ENCODE measurements at regions not wholly inside any gene's neighbourhood (a gene's known extent, or its start where the extent isn't known, plus 50 kb on each side); places are given as distances from the start of the nearest gene placed in this dataset.

GRCh38 chr11:26011474-26011873, 320.5 kb upstream of the ANO3 start:
- H3F3A ChIP-seq (ENCODE audit: insufficient read depth, low read length), result no peaks in the 10 kb centered on the region
- H4K20me1 ChIP-seq (ENCODE audit: insufficient read depth, low read length), result no peaks in the 10 kb centered on the region
- no peaks in the 10 kb centered on the region for H3K36me3 ChIP-seq (ENCODE audit: insufficient read depth, low read length)
- H3K9ac ChIP-seq (ENCODE audit: low read length), result no peak overlapping the region
- no peak overlapping the region for H3K4me2 ChIP-seq (ENCODE audit: low read length)
- TF ChIP-seq EZH2 (IDR thresholded peaks at IDR 0.05; ENCODE audit: borderline replicate concordance, low read length) (no peak), CTCF (IDR thresholded peaks at IDR 0.05; ENCODE audit: low read length) (no peak)
- H2AFZ ChIP-seq (ENCODE audit: low read length), result no peak overlapping the region
- no peak overlapping the region for H3K27ac ChIP-seq (ENCODE audit: low read depth, low read length, poor library complexity, severe bottlenecking)
- no peaks in the 10 kb centered on the region; the same call in 1 of the 2 replicates for H3K9me3 ChIP-seq (ENCODE audit: low read length)
- H3K27me3 ChIP-seq (ENCODE audit: insufficient read depth, low read length), result no peaks in the 10 kb centered on the region
- no peaks in the 10 kb centered on the region for H3K4me1 ChIP-seq (ENCODE audit: insufficient read depth, low read length, severe bottlenecking)
- H3K4me3 ChIP-seq (ENCODE audit: low read depth, low read length, poor library complexity, severe bottlenecking), result no peak overlapping the region
- no peaks in the 10 kb centered on the region for H3K9me2 ChIP-seq (ENCODE audit: low read depth, low read length)
- H3K79me2 ChIP-seq (ENCODE audit: insufficient read depth, low read length), result no peaks in the 10 kb centered on the region

- no peaks in the 10 kb centered on the region for H3K36me3 ChIP-seq (ENCODE audit: insufficient read depth, low read length)
- no peaks in the 10 kb centered on the region; the same call in 1 of the 2 replicates for H3K9me3 ChIP-seq (ENCODE audit: low read length)
- no peak for TF ChIP-seq EZH2 (IDR thresholded peaks at IDR 0.05; ENCODE audit: borderline replicate concordance, low read length)
- TF ChIP-seq CTCF (IDR thresholded peaks at IDR 0.05; ENCODE audit: low read length), result no peak
- peaks cover 15% of the 10 kb centered on the region for H3K4me1 ChIP-seq (ENCODE audit: insufficient read depth, low read length, severe bottlenecking)
- H3K9ac ChIP-seq (ENCODE audit: low read length), result no peak overlapping the region
- H3F3A ChIP-seq (ENCODE audit: insufficient read depth, low read length), result no peaks in the 10 kb centered on the region
- H3K9me2 ChIP-seq (ENCODE audit: low read depth, low read length), result no peaks in the 10 kb centered on the region
- no peaks in the 10 kb centered on the region for H3K27me3 ChIP-seq (ENCODE audit: insufficient read depth, low read length)
- no peaks in the 10 kb centered on the region for H4K20me1 ChIP-seq (ENCODE audit: insufficient read depth, low read length)
- H3K4me3 ChIP-seq (ENCODE audit: low read depth, low read length, poor library complexity, severe bottlenecking), result no peak overlapping the region
- no peak overlapping the region for H3K27ac ChIP-seq (ENCODE audit: low read depth, low read length, poor library complexity, severe bottlenecking)
- no peak overlapping the region for H3K4me2 ChIP-seq (ENCODE audit: low read length)
- no peaks in the 10 kb centered on the region for H3K79me2 ChIP-seq (ENCODE audit: insufficient read depth, low read length)
- H2AFZ ChIP-seq (ENCODE audit: low read length), result no peak overlapping the region
These were observed 317.3 kb upstream of the ANO3 start for GRCh38 chr11:26014456-26015115.

- Histone ChIP-seq H3K4me2 (ENCODE audit: low read length) (no peak overlapping the region), H3K27ac (ENCODE audit: low read depth, low read length, poor library complexity, severe bottlenecking) (no peak overlapping the region), H3K79me2 (ENCODE audit: insufficient read depth, low read length) (no peaks in the 10 kb centered on the region), H3K9me2 (ENCODE audit: low read depth, low read length) (no peaks in the 10 kb centered on the region), H3K4me1 (ENCODE audit: insufficient read depth, low read length, severe bottlenecking) (peaks cover 15% of the 10 kb centered on the region), H3K4me3 (ENCODE audit: low read depth, low read length, poor library complexity, severe bottlenecking) (no peak overlapping the region), H4K20me1 (ENCODE audit: insufficient read depth, low read length) (no peaks in the 10 kb centered on the region), H3F3A (ENCODE audit: insufficient read depth, low read length) (no peaks in the 10 kb centered on the region), H2AFZ (ENCODE audit: low read length) (peak overlapping the region; percentile 28; the same call in 1 of the 2 replicates), H3K9me3 (ENCODE audit: low read length) (no peaks in the 10 kb centered on the region; the same call in 1 of the 2 replicates), H3K36me3 (ENCODE audit: insufficient read depth, low read length) (no peaks in the 10 kb centered on the region), H3K9ac (ENCODE audit: low read length) (no peak overlapping the region), H3K27me3 (ENCODE audit: insufficient read depth, low read length) (no peaks in the 10 kb centered on the region)
- TF ChIP-seq CTCF (IDR thresholded peaks at IDR 0.05; ENCODE audit: low read length) (no peak), EZH2 (IDR thresholded peaks at IDR 0.05; ENCODE audit: borderline replicate concordance, low read length) (no peak)
These were observed 314.5 kb upstream of the ANO3 start for GRCh38 chr11:26017322-26017860.
